Neural cell (in vitro differentiated cells): ENCODE measurements at regions not wholly inside any gene's neighbourhood (a gene's known extent, or its start where the extent isn't known, plus 50 kb on each side); places are given as distances from the start of the nearest gene placed in this dataset.

Source experiments
- CTCF ChIP-seq: fragments of 450-650 bp; IDR thresholded peaks from 2 replicates; pipeline ENCODE4 v1.5.1; 2014; ENCODE audit warnings: antibody characterized with exemption, mild to moderate bottlenecking, moderate library complexity; ENCODE audit not compliant: poor library complexity, severe bottlenecking
- EP300 ChIP-seq: fragments of 450-650 bp; conservative IDR thresholded peaks from 2 replicates; pipeline ENCODE4 v1.6.1; 2014; ENCODE audit warnings: antibody characterized with exemption, mild to moderate bottlenecking, moderate library complexity; ENCODE audit not compliant: poor library complexity, severe bottlenecking
- EZH2 ChIP-seq: fragments of 200-600, 300-800 bp; shearing (Covaris generic), sonication (generic); IDR thresholded peaks from 2 replicates; pipeline ENCODE4 v1.6.1; 2014; ENCODE audit warnings: antibody characterized with exemption, low read length, borderline replicate concordance, mild to moderate bottlenecking; ENCODE audit not compliant: insufficient read depth, poor library complexity, severe bottlenecking
- MXI1 ChIP-seq: fragments of 450-650 bp; conservative IDR thresholded peaks from 2 replicates; pipeline ENCODE4 v1.6.1; 2014; ENCODE audit warnings: antibody characterized with exemption, mild to moderate bottlenecking; ENCODE audit not compliant: poor library complexity, severe bottlenecking
- POLR2AphosphoS5 ChIP-seq: IDR thresholded peaks from 2 replicates; pipeline ENCODE4 v1.6.1; 2012
- RAD21 ChIP-seq: fragments of 450-650 bp; conservative IDR thresholded peaks from 2 replicates; pipeline ENCODE4 v1.6.1; 2014; ENCODE audit warnings: antibody characterized with exemption, mild to moderate bottlenecking, moderate library complexity
- REST ChIP-seq: IDR thresholded peaks from 2 replicates; pipeline ENCODE4 v1.6.1; 2012; ENCODE audit warnings: borderline replicate concordance
- TAF1 ChIP-seq: IDR thresholded peaks from 2 replicates; pipeline ENCODE4 v1.6.1; 2012; ENCODE audit warnings: low read depth

GRCh38 chr22:27627444-27627833 is 174.1 kb downstream of the MN1 start:
- TF ChIP-seq CTCF (no peak), POLR2AphosphoS5 (no peak), TAF1 (no peak), REST (no peak), EP300 (no peak), RAD21 (no peak), EZH2 (no peak), MXI1 (no peak)
